GM12878 (cell line): ENCODE measurements at regions not wholly inside any gene's neighbourhood (a gene's known extent, or its start where the extent isn't known, plus 50 kb on each side); places are given as distances from the start of the nearest gene placed in this dataset.

Source experiments
- ATAC-seq: fragments of 200-7000 bp; cut with Tn5 transposase; 3 replicates; pipeline ENCODE4 v1.9.1; 2020; ENCODE audit warnings: mild to moderate bottlenecking, moderate library complexity
- BruUV-seq: library from RNA; stranded (reverse); fragments of 400-500 nt; replicated peaks from 2 replicates; lab custom pipeline; 2021; lab: Mats Ljungman, UMichigan
- CTCF ChIA-PET: fragments of 300-600 bp; sonication (Branson Sonifier 250); formaldehyde crosslinking; extraction: SDS; loops from one replicate; lab custom pipeline; 2021; ENCODE audit warnings: inconsistent platforms; lab: Yijun Ruan, JAX
- POLR2A ChIA-PET: fragments of 350-600 bp; formaldehyde crosslinking; extraction: SDS; loops from one replicate; lab custom pipeline; 2021; ENCODE audit warnings: inconsistent platforms; lab: Charles Lee
- RAD21 ChIA-PET: fragments of 300-600 bp; sonication (Branson Sonifier 250); formaldehyde crosslinking; loops from one replicate; lab custom pipeline; 2023; ENCODE audit warnings: antibody characterized with exemption; ENCODE audit not compliant: unreplicated experiment; lab: Charles Lee
- SMC1A ChIA-PET: fragments of 300-600 bp; sonication (Branson Sonifier 250); formaldehyde crosslinking; loops from one replicate; lab custom pipeline; 2023; ENCODE audit not compliant: unreplicated experiment, uncharacterized antibody; lab: Charles Lee
- DNase-seq: peaks from one replicate; pipeline ENCODE4 v3.0.0-alpha.2; 2011; ENCODE audit warnings: low read depth, low spot score
- FAIRE-seq: peaks from 3 replicates; lab custom pipeline; 2011; peaks lifted over from hg19 to GRCh38; lab: Jason Lieb, UNC
- H2AFZ ChIP-seq: 2 replicates; pipeline ENCODE4 v1.6.0; 2011; ENCODE audit warnings: low read depth, low read length, control low read depth; ENCODE audit not compliant: control insufficient read depth
- H3K27ac ChIP-seq: 2 replicates; pipeline ENCODE4 v1.5.1; 2011; ENCODE audit warnings: control low read depth; ENCODE audit not compliant: control insufficient read depth, insufficient read depth
- H3K27me3 ChIP-seq, 2 experiments: replicated peaks in 1 of 2; 2 replicates each; pipeline versions ENCODE4 v1.6.0 to v1.6.1; 2011; ENCODE audit warnings: low read length in 1 of 2; ENCODE audit not compliant: control insufficient read depth in 2 of 2, insufficient read depth in 2 of 2
- H3K36me3 ChIP-seq, 2 experiments: 2 replicates each; pipeline ENCODE4 v1.5.1; 2011; ENCODE audit warnings: low read length in 1 of 2; ENCODE audit not compliant: control insufficient read depth in 2 of 2, insufficient read depth in 2 of 2
- H3K4me1 ChIP-seq: 2 replicates; pipeline ENCODE4 v1.6.1; 2011; ENCODE audit warnings: mild to moderate bottlenecking, low read length, moderate library complexity, mixed read lengths; ENCODE audit not compliant: control insufficient read depth, insufficient read depth
- H3K4me2 ChIP-seq: 2 replicates; pipeline ENCODE4 v1.6.0; 2011; ENCODE audit warnings: control low read depth; ENCODE audit not compliant: control insufficient read depth, insufficient read depth
- H3K4me3 ChIP-seq: fragments of 200-600 bp; sonication (generic); 2 replicates; pipeline ENCODE4 v1.5.1; 2016
- H3K79me2 ChIP-seq: 2 replicates; pipeline ENCODE4 v1.6.0; 2011; ENCODE audit warnings: low read length; ENCODE audit not compliant: control insufficient read depth, insufficient read depth
- H3K9ac ChIP-seq: 2 replicates; pipeline ENCODE4 v1.8.0; 2011; ENCODE audit warnings: low read length, control low read depth, mixed read lengths; ENCODE audit not compliant: control insufficient read depth, insufficient read depth
- H3K9me3 ChIP-seq: replicated peaks from 3 replicates; pipeline ENCODE4 v1.5.1; 2011; ENCODE audit warnings: mild to moderate bottlenecking, low read length; ENCODE audit not compliant: control insufficient read depth, insufficient read depth
- H4K20me1 ChIP-seq: 2 replicates; pipeline ENCODE4 v1.6.0; 2011; ENCODE audit not compliant: control insufficient read depth, insufficient read depth
- BCL11A ChIP-seq: IDR thresholded peaks from 2 replicates; pipeline ENCODE4 v1.6.1; 2011; ENCODE audit warnings: low read depth, low read length
- CEBPB ChIP-seq, 2 experiments: fragments of 150-350 bp in 1 of 2; IDR thresholded peaks; 2 replicates each; pipeline ENCODE4 v1.6.1; 2012 to 2014; ENCODE audit warnings: low read depth in 2 of 2, low read length in 2 of 2, borderline replicate concordance in 1 of 2, inconsistent platforms in 1 of 2
- CREM ChIP-seq: IDR thresholded peaks from 2 replicates; pipeline ENCODE4 v1.6.1; 2014; ENCODE audit warnings: antibody characterized with exemption, low read depth
- MEF2A ChIP-seq: IDR thresholded peaks from 2 replicates; pipeline ENCODE4 v1.6.1; 2011; ENCODE audit warnings: low read depth, mild to moderate bottlenecking, low read length, moderate library complexity; ENCODE audit not compliant: insufficient read depth
- MEF2B ChIP-seq: fragments of 450-650 bp; IDR thresholded peaks from 2 replicates; pipeline ENCODE4 v1.6.1; 2018; ENCODE audit warnings: mild to moderate bottlenecking, moderate library complexity; ENCODE audit not compliant: partially characterized antibody, poor library complexity, severe bottlenecking
- POLR2AphosphoS5 ChIP-seq: IDR thresholded peaks from 2 replicates; pipeline ENCODE4 v1.6.1; 2011; ENCODE audit warnings: mild to moderate bottlenecking, low read length, inconsistent platforms
- SMC3 ChIP-seq: IDR thresholded peaks from 2 replicates; pipeline ENCODE4 v1.6.1; 2011; ENCODE audit warnings: low read length, improper control_type of control experiment, borderline replicate concordance
- ZNF274 ChIP-seq: IDR thresholded peaks from one replicate; pipeline ENCODE4 v1.8.0; 2011; ENCODE audit not compliant: insufficient read length, insufficient read depth
- WGBS: methylation state at CpG from one replicate; pipeline ENCODE4 v1.1.6; 2016; ENCODE audit warnings: low lambda C conversion rate; ENCODE audit not compliant: insufficient replicate concordance, insufficient coverage; ENCODE audit errors: missing lambda C conversion rate; 5-methylcytosine and 5-hydroxymethylcytosine counted together
- in situ Hi-C: fragments of 300-500 bp; cut with MboI; formaldehyde crosslinking; loops from 9 replicates; pipeline ENCODE4 v1.14.3; 2018; ENCODE audit warnings: mixed read lengths
- intact Hi-C: fragments of 100-400 bp; cut with micrococcal nuclease; formaldehyde crosslinking; loops from one replicate; pipeline ENCODE4 v1.14.2; 2022; ENCODE audit not compliant: unreplicated experiment
- TF ChIP-seq, protein P1 (sequence below): IDR thresholded peaks from 2 replicates; pipeline ENCODE4 v1.6.1; 2012; ENCODE audit warnings: low read length, inconsistent platforms
- TF ChIP-seq, protein P2 (sequence below): IDR thresholded peaks from 2 replicates; pipeline ENCODE4 v1.6.1; 2011; ENCODE audit warnings: borderline replicate concordance, low read depth, mild to moderate bottlenecking, moderate library complexity, low read length; ENCODE audit not compliant: insufficient read depth, poor library complexity, severe bottlenecking

GRCh38 chr5:12477554-12477953 lies 573.3 kb upstream of the CTNND2 start:
- CTCF ChIA-PET = no interaction called here
- TF ChIP-seq CEBPB (IDR thresholded peaks at IDR 0.05; ENCODE audit: borderline replicate concordance in 1 of 2, low read depth in 2 of 2, low read length in 2 of 2) (no peak), SMC3 (no peak), BCL11A (no peak), ZNF274 (no peak), POLR2AphosphoS5 (no peak), MEF2B (no peak), CREM (no peak), MEF2A (no peak)
- TF ChIP-seq, protein P1, sequence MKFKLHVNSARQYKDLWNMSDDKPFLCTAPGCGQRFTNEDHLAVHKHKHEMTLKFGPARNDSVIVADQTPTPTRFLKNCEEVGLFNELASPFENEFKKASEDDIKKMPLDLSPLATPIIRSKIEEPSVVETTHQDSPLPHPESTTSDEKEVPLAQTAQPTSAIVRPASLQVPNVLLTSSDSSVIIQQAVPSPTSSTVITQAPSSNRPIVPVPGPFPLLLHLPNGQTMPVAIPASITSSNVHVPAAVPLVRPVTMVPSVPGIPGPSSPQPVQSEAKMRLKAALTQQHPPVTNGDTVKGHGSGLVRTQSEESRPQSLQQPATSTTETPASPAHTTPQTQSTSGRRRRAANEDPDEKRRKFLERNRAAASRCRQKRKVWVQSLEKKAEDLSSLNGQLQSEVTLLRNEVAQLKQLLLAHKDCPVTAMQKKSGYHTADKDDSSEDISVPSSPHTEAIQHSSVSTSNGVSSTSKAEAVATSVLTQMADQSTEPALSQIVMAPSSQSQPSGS = no peak
- TF ChIP-seq, protein P2, sequence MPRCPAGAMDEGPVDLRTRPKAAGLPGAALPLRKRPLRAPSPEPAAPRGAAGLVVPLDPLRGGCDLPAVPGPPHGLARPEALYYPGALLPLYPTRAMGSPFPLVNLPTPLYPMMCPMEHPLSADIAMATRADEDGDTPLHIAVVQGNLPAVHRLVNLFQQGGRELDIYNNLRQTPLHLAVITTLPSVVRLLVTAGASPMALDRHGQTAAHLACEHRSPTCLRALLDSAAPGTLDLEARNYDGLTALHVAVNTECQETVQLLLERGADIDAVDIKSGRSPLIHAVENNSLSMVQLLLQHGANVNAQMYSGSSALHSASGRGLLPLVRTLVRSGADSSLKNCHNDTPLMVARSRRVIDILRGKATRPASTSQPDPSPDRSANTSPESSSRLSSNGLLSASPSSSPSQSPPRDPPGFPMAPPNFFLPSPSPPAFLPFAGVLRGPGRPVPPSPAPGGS = no peak
- POLR2A ChIA-PET = no interaction called here
- WGBS = 0% methylated on average over 2 of the region's 2 CpGs
- H3K4me3 ChIP-seq = no peak overlapping the region
- H3K27me3 ChIP-seq = no peaks in the 10 kb centered on the region
- H3K4me2 ChIP-seq = no peak overlapping the region
- no peaks in the 10 kb centered on the region for H3K36me3 ChIP-seq
- no peak for DNase-seq
- no peaks in the 10 kb centered on the region for H3K4me1 ChIP-seq
- FAIRE-seq = no peak
- H2AFZ ChIP-seq = no peak overlapping the region
- BruUV-seq = no TSS peak
- no peaks in the 10 kb centered on the region for H3K9me3 ChIP-seq
- H4K20me1 ChIP-seq = no peaks in the 10 kb centered on the region
- in situ Hi-C loops (no loop called here), intact Hi-C loops (no loop called here)
- no peak overlapping the region for H3K27ac ChIP-seq
- no peak overlapping the region for H3K9ac ChIP-seq
- ATAC-seq = no peak
- H3K79me2 ChIP-seq = no peaks in the 10 kb centered on the region
- RAD21 ChIA-PET = no interaction called here
- SMC1A ChIA-PET = no interaction called here
